Nephron (organoid): ENCODE measurements at regions not wholly inside any gene's neighbourhood (a gene's known extent, or its start where the extent isn't known, plus 50 kb on each side); places are given as distances from the start of the nearest gene placed in this dataset.

ENCODE experiments used
- H3K27ac Mint-ChIP-seq, 3 experiments: 2 replicates each; pipeline ENCODE4 v1.8.0; 2020; ENCODE audit warnings: mixed read lengths in 3 of 3, mild to moderate bottlenecking in 2 of 3, moderate library complexity in 1 of 3
- H3K27me3 Mint-ChIP-seq: 2 replicates; pipeline ENCODE4 v1.8.0; 2021; ENCODE audit warnings: low read depth, mild to moderate bottlenecking, moderate library complexity, mixed read lengths
- H3K36me3 Mint-ChIP-seq: 2 replicates; pipeline ENCODE4 v1.8.0; 2020; ENCODE audit warnings: low read depth, mixed read lengths
- H3K4me1 Mint-ChIP-seq: 2 replicates; pipeline ENCODE4 v1.8.0; 2020; ENCODE audit warnings: mixed read lengths
- H3K4me3 Mint-ChIP-seq, 3 experiments: 2 replicates each; pipeline ENCODE4 v1.8.0; 2020; ENCODE audit warnings: mild to moderate bottlenecking in 3 of 3, mixed read lengths in 3 of 3, moderate library complexity in 2 of 3
- H3K9me3 Mint-ChIP-seq: 2 replicates; pipeline ENCODE4 v1.8.0; 2020; ENCODE audit warnings: mixed read lengths
- TF ChIP-seq, protein P1 (sequence below), 3 experiments: fragments of 200-600 bp; sonication (generic); IDR thresholded peaks; one replicate each; pipeline ENCODE4 v1.5.0; 2021; ENCODE audit warnings: antibody characterized with exemption in 3 of 3; ENCODE audit not compliant: unreplicated experiment in 3 of 3

DNA sequence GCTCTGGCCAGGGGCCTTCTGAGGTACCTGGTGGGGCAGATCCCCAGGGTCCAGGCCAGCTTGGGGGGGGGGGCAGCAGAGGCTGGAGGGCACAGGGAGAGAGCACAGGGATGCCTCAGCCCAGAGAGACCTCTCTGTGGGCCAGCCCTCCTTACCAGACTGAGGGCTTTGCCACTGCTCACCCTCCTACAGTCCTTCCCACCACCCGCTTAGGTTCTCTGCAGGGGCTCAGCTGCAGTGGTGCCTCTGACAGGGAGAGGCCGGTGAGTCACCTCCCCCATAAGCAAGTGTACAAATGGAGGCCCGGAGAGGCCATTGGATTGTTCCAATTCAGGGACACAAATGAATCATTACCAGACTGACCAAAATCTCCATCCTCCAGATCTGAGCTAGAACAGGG lies 68.1 kb upstream of the LMO1 start:
- Mint-ChIP-seq H3K4me3 (no peak overlapping the region), H3K36me3 (no peaks in the 10 kb centered on the region), H3K4me1 (peaks cover 17% of the 10 kb centered on the region), H3K27ac (no peak overlapping the region), H3K9me3 (no peaks in the 10 kb centered on the region), H3K27me3 (peaks cover 54% of the 10 kb centered on the region)
- TF ChIP-seq, protein P1, sequence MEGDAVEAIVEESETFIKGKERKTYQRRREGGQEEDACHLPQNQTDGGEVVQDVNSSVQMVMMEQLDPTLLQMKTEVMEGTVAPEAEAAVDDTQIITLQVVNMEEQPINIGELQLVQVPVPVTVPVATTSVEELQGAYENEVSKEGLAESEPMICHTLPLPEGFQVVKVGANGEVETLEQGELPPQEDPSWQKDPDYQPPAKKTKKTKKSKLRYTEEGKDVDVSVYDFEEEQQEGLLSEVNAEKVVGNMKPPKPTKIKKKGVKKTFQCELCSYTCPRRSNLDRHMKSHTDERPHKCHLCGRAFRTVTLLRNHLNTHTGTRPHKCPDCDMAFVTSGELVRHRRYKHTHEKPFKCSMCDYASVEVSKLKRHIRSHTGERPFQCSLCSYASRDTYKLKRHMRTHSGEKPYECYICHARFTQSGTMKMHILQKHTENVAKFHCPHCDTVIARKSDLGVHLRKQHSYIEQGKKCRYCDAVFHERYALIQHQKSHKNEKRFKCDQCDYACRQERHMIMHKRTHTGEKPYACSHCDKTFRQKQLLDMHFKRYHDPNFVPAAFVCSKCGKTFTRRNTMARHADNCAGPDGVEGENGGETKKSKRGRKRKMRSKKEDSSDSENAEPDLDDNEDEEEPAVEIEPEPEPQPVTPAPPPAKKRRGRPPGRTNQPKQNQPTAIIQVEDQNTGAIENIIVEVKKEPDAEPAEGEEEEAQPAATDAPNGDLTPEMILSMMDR (IDR thresholded peaks at IDR 0.05; ENCODE audit: unreplicated experiment in 3 of 3): no peak

GRCh38 chr11:8330896-8331295 lies 67.2 kb upstream of the LMO1 start:
- Mint-ChIP-seq H3K9me3 (no peaks in the 10 kb centered on the region), H3K27ac (no peak overlapping the region), H3K4me3 (no peak overlapping the region), H3K4me1 (peaks cover 17% of the 10 kb centered on the region), H3K36me3 (no peaks in the 10 kb centered on the region), H3K27me3 (peaks cover 62% of the 10 kb centered on the region)
- TF ChIP-seq, protein P1 (IDR thresholded peaks at IDR 0.05; ENCODE audit: unreplicated experiment in 3 of 3): no peak

- peaks cover 17% of the 10 kb centered on the region for H3K4me1 Mint-ChIP-seq
- no peaks in the 10 kb centered on the region for H3K36me3 Mint-ChIP-seq
- peak overlapping the region in 1 of 3 experiments; percentile 57 for H3K4me3 Mint-ChIP-seq
- H3K27ac Mint-ChIP-seq: peak overlapping the region in 1 of 3 experiments; percentile 61
- peaks cover 62% of the 10 kb centered on the region for H3K27me3 Mint-ChIP-seq
- TF ChIP-seq, protein P1 (IDR thresholded peaks at IDR 0.05; ENCODE audit: unreplicated experiment in 3 of 3): no peak
- no peaks in the 10 kb centered on the region for H3K9me3 Mint-ChIP-seq
Measured at GRCh38 chr11:8330404-8330803, 66.7 kb upstream of the LMO1 start.

GRCh38 chr11:8329847-8330361 lies 66.2 kb upstream of the LMO1 start:
- H3K9me3 Mint-ChIP-seq: no peaks in the 10 kb centered on the region
- TF ChIP-seq, protein P1 (IDR thresholded peaks at IDR 0.05; ENCODE audit: unreplicated experiment in 3 of 3): no peak
- peaks cover 17% of the 10 kb centered on the region for H3K4me1 Mint-ChIP-seq
- H3K27me3 Mint-ChIP-seq: peaks cover 57% of the 10 kb centered on the region
- H3K36me3 Mint-ChIP-seq: no peaks in the 10 kb centered on the region
- peak overlapping the region in 1 of 3 experiments; percentile 61 for H3K27ac Mint-ChIP-seq
- peak overlapping the region in 2 of 3 experiments; percentile 34 to 57 for H3K4me3 Mint-ChIP-seq

GRCh38 chr11:8329336-8329735 lies 65.7 kb upstream of the LMO1 start:
- Mint-ChIP-seq H3K9me3 (no peaks in the 10 kb centered on the region), H3K36me3 (no peaks in the 10 kb centered on the region), H3K4me1 (peaks cover 17% of the 10 kb centered on the region), H3K27me3 (peaks cover 52% of the 10 kb centered on the region), H3K27ac (no peak overlapping the region), H3K4me3 (no peak overlapping the region)
- TF ChIP-seq, protein P1 (IDR thresholded peaks at IDR 0.05; ENCODE audit: unreplicated experiment in 3 of 3): no peak

DNA sequence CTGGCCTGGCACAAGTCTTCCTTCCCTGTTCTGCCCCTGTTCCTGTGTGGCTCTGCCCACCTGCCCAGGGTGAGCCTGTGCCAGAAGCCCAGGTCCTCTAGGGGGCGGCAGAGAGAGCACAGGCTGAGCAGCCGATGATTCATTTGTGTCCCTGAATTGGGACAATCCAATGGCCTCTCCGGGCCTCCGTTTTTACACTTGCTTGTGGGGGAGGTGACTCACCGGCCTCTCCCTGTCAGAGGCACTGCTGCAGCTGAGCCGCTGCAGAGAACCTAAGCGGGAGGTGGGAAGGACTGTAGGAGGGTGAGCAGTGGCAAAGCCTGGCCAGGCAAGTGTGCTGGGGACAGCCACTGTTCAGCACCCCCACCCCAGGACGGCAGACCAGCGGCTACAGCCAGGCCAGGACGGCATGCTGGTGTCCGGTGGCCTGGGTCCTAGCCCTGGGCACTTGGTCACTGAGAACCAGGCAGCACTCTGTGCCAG lies 65.2 kb upstream of the LMO1 start:
- Mint-ChIP-seq H3K27ac (no peak overlapping the region), H3K4me1 (peaks cover 17% of the 10 kb centered on the region), H3K27me3 (peaks cover 54% of the 10 kb centered on the region), H3K36me3 (no peaks in the 10 kb centered on the region), H3K9me3 (no peaks in the 10 kb centered on the region), H3K4me3 (no peak overlapping the region)
- TF ChIP-seq, protein P1 (IDR thresholded peaks at IDR 0.05; ENCODE audit: unreplicated experiment in 3 of 3): peak; percentile 66 to 76 (median 70)
